IMR-90 (cell line): ENCODE measurements at regions not wholly inside any gene's neighbourhood (a gene's known extent, or its start where the extent isn't known, plus 50 kb on each side); places are given as distances from the start of the nearest gene placed in this dataset.

Experiments used
- ATAC-seq: fragments of 200-7000 bp; cut with Tn5 transposase; 2 replicates; pipeline ENCODE4 v1.9.1; 2020; ENCODE audit warnings: low read depth, mild to moderate bottlenecking, moderate library complexity
- BruUV-seq: library from RNA; stranded (reverse); fragments of 400-500 nt; replicated peaks from 2 replicates; lab custom pipeline; 2021; lab: Mats Ljungman, UMichigan
- CTCF ChIA-PET: fragments of 300-600 bp; formaldehyde crosslinking; extraction: SDS; loops from one replicate; lab custom pipeline; 2021; ENCODE audit warnings: antibody characterized with exemption; lab: Yijun Ruan, JAX
- POLR2A ChIA-PET: fragments of 300-600 bp; sonication (Branson Sonifier 250); formaldehyde crosslinking; loops from one replicate; lab custom pipeline; 2022; ENCODE audit warnings: antibody characterized with exemption; ENCODE audit not compliant: unreplicated experiment; lab: Charles Lee
- DNase-seq: peaks from one replicate; pipeline ENCODE4 v3.0.0; 2013
- H2AFZ ChIP-seq: replicated peaks from 2 replicates; pipeline ENCODE3; 2013; ENCODE audit warnings: low read length, mild to moderate bottlenecking; ENCODE audit not compliant: poor library complexity
- H2AK5ac ChIP-seq: 2 replicates; pipeline ENCODE4 v1.6.1; 2013; ENCODE audit warnings: low read depth, low read length, inconsistent platforms
- H2AK9ac ChIP-seq: replicated peaks from 2 replicates; pipeline ENCODE3; 2013; ENCODE audit warnings: mild to moderate bottlenecking, low read depth, low read length, moderate library complexity; ENCODE audit not compliant: poor library complexity
- H2BK120ac ChIP-seq: 2 replicates; pipeline ENCODE4 v1.6.1; 2013; ENCODE audit warnings: low read depth, low read length, inconsistent platforms
- H2BK15ac ChIP-seq: 3 replicates; pipeline ENCODE4 v1.6.1; 2013; ENCODE audit warnings: low read depth, low read length, inconsistent platforms
- H2BK20ac ChIP-seq: 2 replicates; pipeline ENCODE4 v1.6.1; 2013; ENCODE audit warnings: low read depth, mild to moderate bottlenecking, inconsistent platforms, low read length, moderate library complexity
- H2BK5ac ChIP-seq: 2 replicates; pipeline ENCODE4 v1.6.1; 2013; ENCODE audit warnings: mild to moderate bottlenecking, low read depth, low read length, inconsistent platforms; ENCODE audit not compliant: poor library complexity, severe bottlenecking
- H3K14ac ChIP-seq: replicated peaks from 2 replicates; pipeline ENCODE4 v1.6.1; 2013; ENCODE audit warnings: low read depth, low read length, inconsistent platforms
- H3K18ac ChIP-seq: 2 replicates; pipeline ENCODE4 v1.6.1; 2013; ENCODE audit warnings: low read depth, low read length, control low read depth
- H3K23ac ChIP-seq: 2 replicates; pipeline ENCODE4 v1.6.1; 2013; ENCODE audit warnings: low read depth, low read length, inconsistent platforms
- H3K27ac ChIP-seq: 2 replicates; pipeline ENCODE4 v1.5.1; 2013; ENCODE audit warnings: mild to moderate bottlenecking, control low read depth, low read length; ENCODE audit not compliant: insufficient read depth
- H3K27me3 ChIP-seq: 2 replicates; pipeline ENCODE4 v1.6.1; 2013; ENCODE audit warnings: low read length; ENCODE audit not compliant: control insufficient read depth, insufficient read depth
- H3K36me3 ChIP-seq: 2 replicates; pipeline ENCODE4 v1.6.1; 2013; ENCODE audit warnings: low read length, mixed read lengths; ENCODE audit not compliant: control insufficient read depth, insufficient read depth
- H3K4ac ChIP-seq: 2 replicates; pipeline ENCODE4 v1.6.1; 2013; ENCODE audit warnings: low read depth, low read length, inconsistent platforms
- H3K4me1 ChIP-seq: 2 replicates; pipeline ENCODE4 v1.6.1; 2013; ENCODE audit warnings: low read length, mixed read lengths; ENCODE audit not compliant: control insufficient read depth, insufficient read depth
- H3K4me2 ChIP-seq: 2 replicates; pipeline ENCODE4 v1.6.1; 2013; ENCODE audit warnings: low read depth, mild to moderate bottlenecking, control low read depth, low read length, moderate library complexity
- H3K4me3 ChIP-seq: 2 replicates; pipeline ENCODE4 v1.5.1; 2013; ENCODE audit warnings: low read depth, mild to moderate bottlenecking, control low read depth, low read length, moderate library complexity; ENCODE audit not compliant: insufficient read depth
- H3K56ac ChIP-seq: 2 replicates; pipeline ENCODE4 v1.6.1; 2013; ENCODE audit warnings: low read length, inconsistent platforms; ENCODE audit not compliant: insufficient read depth; ENCODE audit errors: extremely low read depth
- H3K79me1 ChIP-seq, 2 experiments: 2 replicates each; pipeline ENCODE4 v1.6.1; 2013; ENCODE audit warnings: low read length in 2 of 2, inconsistent platforms in 1 of 2, low read depth in 1 of 2
- H3K9ac ChIP-seq: 2 replicates; pipeline ENCODE4 v1.6.1; 2013; ENCODE audit warnings: low read depth, low read length, control low read depth
- H3K9me1 ChIP-seq: 2 replicates; pipeline ENCODE4 v1.6.1; 2013; ENCODE audit warnings: low read length, inconsistent platforms; ENCODE audit not compliant: insufficient read depth
- H3K9me3 ChIP-seq: 2 replicates; pipeline ENCODE4 v1.6.1; 2013; ENCODE audit warnings: low read length; ENCODE audit not compliant: control insufficient read depth, insufficient read depth
- H4K20me1 ChIP-seq: 2 replicates; pipeline ENCODE4 v1.6.1; 2013; ENCODE audit warnings: low read length, inconsistent platforms; ENCODE audit not compliant: insufficient read depth
- H4K5ac ChIP-seq: 2 replicates; pipeline ENCODE4 v1.6.1; 2013; ENCODE audit warnings: mild to moderate bottlenecking, low read depth, low read length, control low read depth
- H4K8ac ChIP-seq, 2 experiments: 2 replicates each; pipeline ENCODE4 v1.6.1; 2013; ENCODE audit warnings: low read depth in 2 of 2, low read length in 2 of 2, control low read depth in 1 of 2, inconsistent platforms in 1 of 2
- H4K91ac ChIP-seq: 2 replicates; pipeline ENCODE4 v1.6.1; 2013; ENCODE audit warnings: low read depth, low read length, inconsistent platforms; ENCODE audit not compliant: insufficient read depth
- BHLHE40 ChIP-seq: fragments of 150-350 bp; IDR thresholded peaks from 2 replicates; pipeline ENCODE4 v1.6.1; 2016; ENCODE audit warnings: mild to moderate bottlenecking, low read depth, low read length
- FOS ChIP-seq: fragments of 150-350 bp; IDR thresholded peaks from 2 replicates; pipeline ENCODE4 v1.6.1; 2016; ENCODE audit warnings: low read depth, low read length
- MAFK ChIP-seq: IDR thresholded peaks from 2 replicates; pipeline ENCODE4 v1.6.1; 2012; ENCODE audit warnings: low read depth, low read length, improper control_type of control experiment
- MXI1 ChIP-seq: IDR thresholded peaks from 2 replicates; pipeline ENCODE4 v1.6.1; 2012; ENCODE audit warnings: low read depth, mild to moderate bottlenecking, low read length, moderate library complexity, borderline replicate concordance
- POLR2A ChIP-seq: IDR thresholded peaks from 2 replicates; pipeline ENCODE4 v1.6.1; 2012; ENCODE audit warnings: mild to moderate bottlenecking, low read depth, low read length
- RCOR1 ChIP-seq: IDR thresholded peaks from 2 replicates; pipeline ENCODE4 v1.6.1; 2012; ENCODE audit warnings: mild to moderate bottlenecking, low read length, improper control_type of control experiment; ENCODE audit not compliant: insufficient replicate concordance
- WGBS, 2 experiments: methylation state at CpG; one replicate each; pipeline versions ENCODE4 v1.1.5 to v1.1.7; 2013; ENCODE audit warnings: missing lambda C conversion rate in 2 of 2; ENCODE audit not compliant: insufficient read length in 1 of 2; ENCODE audit errors: extremely low coverage in 2 of 2; 5-methylcytosine and 5-hydroxymethylcytosine counted together
- dilution Hi-C: fragments of 300-500 bp; cut with HindIII; formaldehyde crosslinking; loops from one replicate; pipeline ENCODE4 v1.14.3; 2018; ENCODE audit warnings: low sequenced_read_pairs; ENCODE audit not compliant: unreplicated experiment
- in situ Hi-C: fragments of 300-500 bp; cut with MboI; formaldehyde crosslinking; loops from 3 replicates; pipeline ENCODE4 v1.14.3; 2019; ENCODE audit warnings: low sequenced_read_pairs, inconsistent platforms, mixed read lengths
- intact Hi-C: fragments of 100-400 bp; cut with micrococcal nuclease; formaldehyde crosslinking; loops from 2 replicates; pipeline ENCODE4 v1.10.0; 2022
- TF ChIP-seq, protein P1 (sequence below): fragments of 150-350 bp; IDR thresholded peaks from 2 replicates; pipeline ENCODE4 v1.6.1; 2017; ENCODE audit warnings: mild to moderate bottlenecking, antibody characterized with exemption, low read length, low read depth

GRCh38 chr6:139977887-139978332, 603.5 kb upstream of the CITED2 start:
- dilution Hi-C loops: no loop called here
- Histone ChIP-seq H3K56ac (no peak overlapping the region), H2BK120ac (peak overlapping the region; percentile 21), H2AFZ (no peak overlapping the region), H4K8ac (peak overlapping the region in 1 of 2 experiments; percentile 23; a peak in 2 of 4 replicates), H2BK15ac (peak overlapping the region; percentile 12; the same call in 1 of the 3 replicates), H3K36me3 (no peaks in the 10 kb centered on the region), H3K27ac (peak overlapping the region; percentile 9; the same call in 1 of the 2 replicates), H3K9me1 (no peaks in the 10 kb centered on the region; the same call in 1 of the 2 replicates), H3K23ac (no peak overlapping the region; the same call in 1 of the 2 replicates), H3K4me2 (no peak overlapping the region), H4K20me1 (no peaks in the 10 kb centered on the region), H3K9me3 (no peaks in the 10 kb centered on the region), H2BK5ac (peak overlapping the region; percentile 69), H4K91ac (peak overlapping the region; percentile 5), H3K14ac (peak overlapping the region; percentile 13; the same call in 1 of the 2 replicates), H3K9ac (no peak overlapping the region), H3K18ac (peak overlapping the region; percentile 47), H3K4me3 (no peak overlapping the region), H4K5ac (peak overlapping the region; percentile 27; the same call in 1 of the 2 replicates), H3K4ac (peak overlapping the region; percentile 72), H3K4me1 (peaks cover 18% of the 10 kb centered on the region), H2AK9ac (no peak overlapping the region), H2BK20ac (peak overlapping the region; percentile 75), H3K27me3 (no peaks in the 10 kb centered on the region), H2AK5ac (peak overlapping the region; percentile 11; the same call in 1 of the 2 replicates), H3K79me1 (no peaks in the 10 kb centered on the region)
- DNase-seq: peak; percentile 72
- ChIA-PET POLR2A (interaction anchor here (0.7 kb wide), 1 partner anchor 603 kb away, joined by 3 read pairs; the partner anchor contains the start of gene CITED2), CTCF (interaction anchor here (0.7 kb wide), 1 partner anchor 943 kb away, joined by 3 read pairs; no protein-coding TSS in a partner anchor)
- BruUV-seq: no TSS peak
- intact Hi-C loops: loop anchor here (1.0 to 10.0 kb wide), 2 partner anchors 93 to 943 kb away; no protein-coding TSS in a partner anchor
- TF ChIP-seq BHLHE40: peak; percentile 88
- no peak for TF ChIP-seq POLR2A
- TF ChIP-seq MXI1: no peak
- TF ChIP-seq RCOR1: no peak
- TF ChIP-seq FOS: peak; percentile 59; the same call in 1 of the 2 replicates
- TF ChIP-seq, protein P1, sequence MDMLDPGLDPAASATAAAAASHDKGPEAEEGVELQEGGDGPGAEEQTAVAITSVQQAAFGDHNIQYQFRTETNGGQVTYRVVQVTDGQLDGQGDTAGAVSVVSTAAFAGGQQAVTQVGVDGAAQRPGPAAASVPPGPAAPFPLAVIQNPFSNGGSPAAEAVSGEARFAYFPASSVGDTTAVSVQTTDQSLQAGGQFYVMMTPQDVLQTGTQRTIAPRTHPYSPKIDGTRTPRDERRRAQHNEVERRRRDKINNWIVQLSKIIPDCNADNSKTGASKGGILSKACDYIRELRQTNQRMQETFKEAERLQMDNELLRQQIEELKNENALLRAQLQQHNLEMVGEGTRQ: peak; percentile 82
- TF ChIP-seq MAFK: no peak
- in situ Hi-C loops: no loop called here
- no peak for ATAC-seq
- WGBS, 2 experiments: 86% methylated on average over 1 of the region's 2 CpGs; no CpG with 5 or more reads in 1 of the 2 experiments
